ENCODE measurements at regions not wholly inside any gene's neighbourhood (a gene's known extent, or its start where the extent isn't known, plus 50 kb on each side); places are given as distances from the start of the nearest gene placed in this dataset.
"Not testable (repeated sequence)": the region's sequence is repeated elsewhere in the genome, so short reads cannot be mapped to it uniquely, and the experiment has no call there.

- no peak for TF ChIP-seq CTCF (conservative IDR thresholded peaks at IDR 0.05; ENCODE audit: low read length)
- H3K4me3 ChIP-seq (ENCODE audit: low read length): no peak overlapping the region
- no peak for DNase-seq (ENCODE audit: low read depth)
Observed at GRCh38 chr6:131443014-131443413, 130.0 kb upstream of the ARG1 start.

- H3K4me3 ChIP-seq (ENCODE audit: low read length): no peak overlapping the region
- no peak for DNase-seq (ENCODE audit: low read depth)
- no peak for TF ChIP-seq CTCF (conservative IDR thresholded peaks at IDR 0.05; ENCODE audit: low read length)
Observed at GRCh38 chr6:131443514-131443913, 129.5 kb upstream of the ARG1 start.

- not testable (repeated sequence) for H3K4me3 ChIP-seq (ENCODE audit: low read length); DNase-seq (ENCODE audit: low read depth)
Observed at GRCh38 chr6:131445356-131445755, 127.7 kb upstream of the ARG1 start.

- H3K4me3 ChIP-seq (ENCODE audit: low read length): no peak overlapping the region
- TF ChIP-seq CTCF (conservative IDR thresholded peaks at IDR 0.05; ENCODE audit: low read length): no peak
- DNase-seq (ENCODE audit: low read depth): no peak
Observed at GRCh38 chr6:131450861-131451260, 122.2 kb upstream of the ARG1 start.

GRCh38 chr6:131451321-131452144 is 121.5 kb upstream of the ARG1 start:
- TF ChIP-seq CTCF (conservative IDR thresholded peaks at IDR 0.05; ENCODE audit: low read length): no peak

GRCh38 chr6:131453803-131454202 is 119.2 kb upstream of the ARG1 start:
- no peak overlapping the region for H3K4me3 ChIP-seq (ENCODE audit: low read length)
- TF ChIP-seq CTCF (conservative IDR thresholded peaks at IDR 0.05; ENCODE audit: low read length): no peak
- no peak for DNase-seq (ENCODE audit: low read depth)

More at GRCh38 chr6:131451321-131452144, 121.5 kb upstream of the ARG1 start:
- no peak overlapping the region for H3K4me3 ChIP-seq (ENCODE audit: low read length)
- no peak for DNase-seq (ENCODE audit: low read depth)

GRCh38 chr6:131456565-131456964 is 116.5 kb upstream of the ARG1 start:
- no peak for DNase-seq (ENCODE audit: low read depth)
- no peak for TF ChIP-seq CTCF (conservative IDR thresholded peaks at IDR 0.05; ENCODE audit: low read length)
- H3K4me3 ChIP-seq (ENCODE audit: low read length): no peak overlapping the region
